HepG2 (cell line): ENCODE measurements at regions not wholly inside any gene's neighbourhood (a gene's known extent, or its start where the extent isn't known, plus 50 kb on each side); places are given as distances from the start of the nearest gene placed in this dataset.

Experiments used
- KDM4B ChIP-seq: sonication (generic); formaldehyde crosslinking; IDR thresholded peaks from 2 replicates; pipeline ENCODE4 v1.4.0; 2020; ENCODE audit warnings: missing genetic modification reagents
- POLR2A ChIP-seq, 2 experiments: IDR thresholded peaks; 2 replicates each; pipeline ENCODE4 v1.6.1; 2011; ENCODE audit warnings: low read depth in 2 of 2, low read length in 2 of 2, mild to moderate bottlenecking in 1 of 2, moderate library complexity in 1 of 2; ENCODE audit not compliant: insufficient read depth in 1 of 2
- SRF ChIP-seq: IDR thresholded peaks from 2 replicates; pipeline ENCODE4 v1.6.1; 2011; ENCODE audit warnings: mild to moderate bottlenecking, low read depth, low read length, moderate library complexity
- ZBTB1 ChIP-seq: sonication (generic); formaldehyde crosslinking; IDR thresholded peaks from 2 replicates; pipeline ENCODE4 v1.4.0; 2020; ENCODE audit warnings: missing genetic modification reagents, borderline replicate concordance
- TF ChIP-seq, protein P1 (sequence below): sonication (generic); formaldehyde crosslinking; IDR thresholded peaks from 2 replicates; pipeline ENCODE4 v1.4.0; 2020; ENCODE audit warnings: mild to moderate bottlenecking, missing genetic modification reagents

DNA sequence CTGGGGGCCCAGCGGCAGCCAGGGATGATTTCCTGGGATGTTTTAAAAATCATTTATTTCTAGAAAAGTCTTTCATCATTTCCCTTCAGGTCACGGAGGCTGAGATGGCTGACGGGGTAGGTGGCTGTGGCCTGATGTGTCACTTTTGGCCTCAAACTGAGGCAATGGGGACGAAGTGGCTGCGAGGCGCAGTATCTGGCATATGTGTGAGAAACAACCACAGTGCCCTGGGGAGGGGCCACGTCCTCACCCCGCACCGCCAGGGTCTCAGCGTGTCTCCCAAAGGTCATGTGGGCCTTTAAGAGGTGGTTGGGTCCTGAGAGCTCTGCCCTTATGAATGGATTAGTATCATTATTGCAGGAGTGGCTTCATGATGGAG, 120.0 kb downstream of the CEBPB start:
- TF ChIP-seq POLR2A (IDR thresholded peaks at IDR 0.05; ENCODE audit: insufficient read depth in 1 of 2, low read depth in 2 of 2, low read length in 2 of 2) (no peak), SRF (no peak), KDM4B (CRISPR knock-in tag) (no peak), ZBTB1 (CRISPR knock-in tag) (no peak)
- TF ChIP-seq, protein P1, sequence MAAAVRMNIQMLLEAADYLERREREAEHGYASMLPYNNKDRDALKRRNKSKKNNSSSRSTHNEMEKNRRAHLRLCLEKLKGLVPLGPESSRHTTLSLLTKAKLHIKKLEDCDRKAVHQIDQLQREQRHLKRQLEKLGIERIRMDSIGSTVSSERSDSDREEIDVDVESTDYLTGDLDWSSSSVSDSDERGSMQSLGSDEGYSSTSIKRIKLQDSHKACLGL (CRISPR knock-in tag) = no peak
